ENCODE measurements at regions not wholly inside any gene's neighbourhood (a gene's known extent, or its start where the extent isn't known, plus 50 kb on each side); places are given as distances from the start of the nearest gene placed in this dataset.

DNA sequence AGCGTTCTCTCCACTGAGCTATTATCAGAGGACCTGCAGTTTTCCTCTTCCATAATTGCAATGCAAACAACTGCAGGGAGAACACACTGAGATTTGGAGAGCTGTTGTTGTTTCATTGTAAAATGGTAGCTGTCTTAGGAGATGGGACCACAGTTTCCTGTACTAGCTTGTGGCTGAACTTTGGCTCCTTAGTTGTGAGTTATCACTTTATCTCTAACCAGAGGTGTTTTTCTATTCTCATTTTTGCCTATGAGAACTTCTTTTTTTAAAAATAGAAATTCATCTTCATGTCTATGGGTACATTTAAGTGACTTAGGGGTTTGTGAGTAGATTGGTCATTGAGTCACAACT is 216.5 kb downstream of the SLC38A4 start:
- no peaks in the 10 kb centered on the region for H3K36me3 ChIP-seq (ENCODE audit: insufficient read depth, low read length)
- no peaks in the 10 kb centered on the region for H3K4me1 ChIP-seq (ENCODE audit: insufficient read depth, low read length, severe bottlenecking)
- no peaks in the 10 kb centered on the region for H3K9me3 ChIP-seq (ENCODE audit: low read length)
- no peaks in the 10 kb centered on the region for H4K20me1 ChIP-seq (ENCODE audit: insufficient read depth, low read length)
- no peak overlapping the region for H3K9ac ChIP-seq (ENCODE audit: low read length)
- no peak overlapping the region for H3K27ac ChIP-seq (ENCODE audit: low read depth, low read length, poor library complexity, severe bottlenecking)
- no peaks in the 10 kb centered on the region for H3K9me2 ChIP-seq (ENCODE audit: low read depth, low read length)
- H3K79me2 ChIP-seq (ENCODE audit: insufficient read depth, low read length) = no peaks in the 10 kb centered on the region
- H3K4me2 ChIP-seq (ENCODE audit: low read length) = no peak overlapping the region
- no peaks in the 10 kb centered on the region for H3F3A ChIP-seq (ENCODE audit: insufficient read depth, low read length)
- H3K4me3 ChIP-seq (ENCODE audit: low read depth, low read length, poor library complexity, severe bottlenecking) = no peak overlapping the region
- H3K27me3 ChIP-seq (ENCODE audit: insufficient read depth, low read length) = no peaks in the 10 kb centered on the region
- no peak overlapping the region for H2AFZ ChIP-seq (ENCODE audit: low read length)
- TF ChIP-seq EZH2 (IDR thresholded peaks at IDR 0.05; ENCODE audit: borderline replicate concordance, low read length) = no peak
- TF ChIP-seq, protein P1, sequence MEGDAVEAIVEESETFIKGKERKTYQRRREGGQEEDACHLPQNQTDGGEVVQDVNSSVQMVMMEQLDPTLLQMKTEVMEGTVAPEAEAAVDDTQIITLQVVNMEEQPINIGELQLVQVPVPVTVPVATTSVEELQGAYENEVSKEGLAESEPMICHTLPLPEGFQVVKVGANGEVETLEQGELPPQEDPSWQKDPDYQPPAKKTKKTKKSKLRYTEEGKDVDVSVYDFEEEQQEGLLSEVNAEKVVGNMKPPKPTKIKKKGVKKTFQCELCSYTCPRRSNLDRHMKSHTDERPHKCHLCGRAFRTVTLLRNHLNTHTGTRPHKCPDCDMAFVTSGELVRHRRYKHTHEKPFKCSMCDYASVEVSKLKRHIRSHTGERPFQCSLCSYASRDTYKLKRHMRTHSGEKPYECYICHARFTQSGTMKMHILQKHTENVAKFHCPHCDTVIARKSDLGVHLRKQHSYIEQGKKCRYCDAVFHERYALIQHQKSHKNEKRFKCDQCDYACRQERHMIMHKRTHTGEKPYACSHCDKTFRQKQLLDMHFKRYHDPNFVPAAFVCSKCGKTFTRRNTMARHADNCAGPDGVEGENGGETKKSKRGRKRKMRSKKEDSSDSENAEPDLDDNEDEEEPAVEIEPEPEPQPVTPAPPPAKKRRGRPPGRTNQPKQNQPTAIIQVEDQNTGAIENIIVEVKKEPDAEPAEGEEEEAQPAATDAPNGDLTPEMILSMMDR (IDR thresholded peaks at IDR 0.05; ENCODE audit: low read length) = no peak

DNA sequence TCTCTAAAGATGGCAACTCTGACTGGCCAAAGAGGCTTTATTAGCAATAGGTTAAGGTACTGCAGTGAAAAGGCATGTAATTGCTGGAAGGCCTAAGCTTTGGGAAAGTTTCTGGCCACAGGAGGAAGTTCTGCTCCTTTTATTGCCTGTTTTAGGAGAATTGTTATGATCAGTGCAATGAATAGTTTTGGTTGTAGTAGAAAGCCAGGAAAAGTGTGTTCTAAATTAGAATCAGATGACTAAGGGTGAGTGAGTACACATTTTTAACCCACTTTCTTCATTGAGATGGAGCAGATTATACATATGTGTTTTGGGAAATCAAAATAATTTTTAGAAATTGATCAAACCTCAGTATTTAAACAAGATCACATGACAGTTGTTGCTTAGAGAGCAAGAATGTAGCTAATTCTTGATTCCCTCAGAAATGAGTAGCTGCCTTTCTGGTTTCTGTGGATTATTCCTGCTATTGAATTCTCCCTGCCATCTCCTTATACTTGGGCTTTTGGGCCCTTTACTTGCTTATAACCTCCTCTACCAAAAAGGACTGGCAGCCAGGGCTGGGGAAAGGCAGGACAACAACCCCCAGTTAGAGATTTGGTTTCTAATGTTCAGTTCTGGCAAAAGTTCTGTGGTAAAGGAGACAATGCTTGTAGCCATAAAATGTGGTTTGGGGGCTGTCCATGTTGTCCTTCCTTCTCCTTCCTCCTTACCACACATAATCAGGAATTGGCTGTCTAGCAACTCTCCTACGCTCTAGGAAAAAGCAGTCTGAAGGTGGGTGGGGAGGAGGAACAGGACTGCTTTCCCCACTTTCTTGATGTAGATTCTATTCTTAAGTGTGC is 217.1 kb downstream of the SLC38A4 start:
- H3K4me2 ChIP-seq (ENCODE audit: low read length) = no peak overlapping the region
- no peaks in the 10 kb centered on the region for H3K36me3 ChIP-seq (ENCODE audit: insufficient read depth, low read length)
- no peaks in the 10 kb centered on the region for H3K9me2 ChIP-seq (ENCODE audit: low read depth, low read length)
- H3K27me3 ChIP-seq (ENCODE audit: insufficient read depth, low read length) = no peaks in the 10 kb centered on the region
- no peaks in the 10 kb centered on the region for H3K79me2 ChIP-seq (ENCODE audit: insufficient read depth, low read length)
- H3K27ac ChIP-seq (ENCODE audit: low read depth, low read length, poor library complexity, severe bottlenecking) = no peak overlapping the region
- H3K4me1 ChIP-seq (ENCODE audit: insufficient read depth, low read length, severe bottlenecking) = no peaks in the 10 kb centered on the region
- no peaks in the 10 kb centered on the region for H3K9me3 ChIP-seq (ENCODE audit: low read length)
- TF ChIP-seq EZH2 (IDR thresholded peaks at IDR 0.05; ENCODE audit: borderline replicate concordance, low read length) = no peak
- TF ChIP-seq, protein P1 (IDR thresholded peaks at IDR 0.05; ENCODE audit: low read length) = no peak
- no peak overlapping the region for H3K4me3 ChIP-seq (ENCODE audit: low read depth, low read length, poor library complexity, severe bottlenecking)
- H4K20me1 ChIP-seq (ENCODE audit: insufficient read depth, low read length) = no peaks in the 10 kb centered on the region
- H2AFZ ChIP-seq (ENCODE audit: low read length) = no peak overlapping the region
- no peaks in the 10 kb centered on the region for H3F3A ChIP-seq (ENCODE audit: insufficient read depth, low read length)
- H3K9ac ChIP-seq (ENCODE audit: low read length) = no peak overlapping the region

DNA sequence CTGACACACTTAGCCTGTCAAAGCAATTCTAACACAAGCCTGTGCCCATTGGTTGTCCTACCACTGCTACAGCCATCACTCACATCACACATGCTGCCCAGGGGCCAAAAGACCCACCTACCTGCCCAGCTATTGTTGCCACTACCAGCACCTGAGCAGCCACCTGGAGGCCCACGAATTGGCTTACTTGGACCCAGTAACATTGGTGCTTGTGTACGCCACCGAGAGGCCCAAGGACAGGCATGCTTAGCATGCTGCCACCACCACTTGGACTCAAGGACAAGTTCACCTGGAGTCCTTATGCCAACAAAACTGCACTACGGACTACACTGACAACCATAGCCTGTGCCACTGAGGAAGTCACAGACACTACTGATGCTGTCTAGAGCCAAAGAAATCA is 221.1 kb downstream of the SLC38A4 start:
- H2AFZ ChIP-seq (ENCODE audit: low read length) = no peak overlapping the region
- H3K4me2 ChIP-seq (ENCODE audit: low read length) = no peak overlapping the region
- H3K36me3 ChIP-seq (ENCODE audit: insufficient read depth, low read length) = no peaks in the 10 kb centered on the region

More for the DNA sequence above, 221.1 kb downstream of the SLC38A4 start:
- Histone ChIP-seq H4K20me1 (ENCODE audit: insufficient read depth, low read length) (no peaks in the 10 kb centered on the region), H3K9ac (ENCODE audit: low read length) (no peak overlapping the region), H3K27ac (ENCODE audit: low read depth, low read length, poor library complexity, severe bottlenecking) (no peak overlapping the region), H3F3A (ENCODE audit: insufficient read depth, low read length) (no peaks in the 10 kb centered on the region), H3K27me3 (ENCODE audit: insufficient read depth, low read length) (no peaks in the 10 kb centered on the region), H3K9me2 (ENCODE audit: low read depth, low read length) (no peaks in the 10 kb centered on the region), H3K9me3 (ENCODE audit: low read length) (no peaks in the 10 kb centered on the region), H3K79me2 (ENCODE audit: insufficient read depth, low read length) (no peaks in the 10 kb centered on the region), H3K4me3 (ENCODE audit: low read depth, low read length, poor library complexity, severe bottlenecking) (no peak overlapping the region), H3K4me1 (ENCODE audit: insufficient read depth, low read length, severe bottlenecking) (no peaks in the 10 kb centered on the region)
- TF ChIP-seq, protein P1 (IDR thresholded peaks at IDR 0.05; ENCODE audit: low read length) = no peak
- no peak for TF ChIP-seq EZH2 (IDR thresholded peaks at IDR 0.05; ENCODE audit: borderline replicate concordance, low read length)
